ENCODE measurements at regions not wholly inside any gene's neighbourhood (a gene's known extent, or its start where the extent isn't known, plus 50 kb on each side); places are given as distances from the start of the nearest gene placed in this dataset.

- CTCF ChIA-PET = interaction anchor here (0.5 to 2.0 kb wide), 4 partner anchors 22 to 348 kb away, joined by 3 to 6 read pairs (median 3); no protein-coding TSS in a partner anchor
- Mint-ChIP-seq H3K27me3 (ENCODE audit: insufficient read depth, unreplicated experiment) (no peaks in the 10 kb centered on the region), H3K4me1 (ENCODE audit: insufficient read depth, unreplicated experiment) (peaks cover 32% of the 10 kb centered on the region), H3K36me3 (ENCODE audit: insufficient read depth, unreplicated experiment) (no peaks in the 10 kb centered on the region), H3K4me3 (ENCODE audit: unreplicated experiment) (no peak overlapping the region), H3K9me3 (ENCODE audit: unreplicated experiment) (no peaks in the 10 kb centered on the region), H3K27ac (ENCODE audit: low read depth, unreplicated experiment) (peak overlapping the region; percentile 56)
- TF ChIP-seq CTCF (IDR thresholded peaks at IDR 0.05; ENCODE audit: unreplicated experiment) = no peak
- no TSS peak for BruUV-seq (replicated peaks)
- intact Hi-C loops (cut with micrococcal nuclease) = no loop called here
- POLR2A ChIA-PET = interaction anchor here (0.6 to 6.0 kb wide), 10 partner anchors 9 to 386 kb away, joined by 3 to 44 read pairs (median 4); no protein-coding TSS in a partner anchor
- no peak for DNase-seq (ENCODE audit: unreplicated experiment)
Observed at GRCh38 chr5:96247097-96247701, 185.8 kb downstream of the PCSK1 start.

- Mint-ChIP-seq H3K36me3 (ENCODE audit: insufficient read depth, unreplicated experiment) (no peaks in the 10 kb centered on the region), H3K27ac (ENCODE audit: low read depth, unreplicated experiment) (no peak overlapping the region), H3K4me3 (ENCODE audit: unreplicated experiment) (no peak overlapping the region), H3K27me3 (ENCODE audit: insufficient read depth, unreplicated experiment) (no peaks in the 10 kb centered on the region), H3K9me3 (ENCODE audit: unreplicated experiment) (no peaks in the 10 kb centered on the region), H3K4me1 (ENCODE audit: insufficient read depth, unreplicated experiment) (peaks cover 32% of the 10 kb centered on the region)
- ChIA-PET CTCF (interaction anchor here (0.6 kb wide), 1 partner anchor 179 kb away, joined by 3 read pairs; no protein-coding TSS in a partner anchor), POLR2A (interaction anchor here (0.7 to 6.0 kb wide), 4 partner anchors 19 to 1943 kb away, joined by 3 to 44 read pairs (median 4); no protein-coding TSS in a partner anchor)
- no TSS peak for BruUV-seq (replicated peaks)
- intact Hi-C loops (cut with micrococcal nuclease) = no loop called here
- no peak for DNase-seq (ENCODE audit: unreplicated experiment)
- no peak for TF ChIP-seq CTCF (IDR thresholded peaks at IDR 0.05; ENCODE audit: unreplicated experiment)
Observed at GRCh38 chr5:96245140-96246091, 187.6 kb downstream of the PCSK1 start.

GRCh38 chr5:96244696-96245095, 188.4 kb downstream of the PCSK1 start:
- no TSS peak for BruUV-seq (replicated peaks)
- H3K27me3 Mint-ChIP-seq (ENCODE audit: insufficient read depth, unreplicated experiment) = no peaks in the 10 kb centered on the region
- no peak overlapping the region for H3K27ac Mint-ChIP-seq (ENCODE audit: low read depth, unreplicated experiment)
- no peak overlapping the region for H3K4me3 Mint-ChIP-seq (ENCODE audit: unreplicated experiment)
- TF ChIP-seq CTCF (IDR thresholded peaks at IDR 0.05; ENCODE audit: unreplicated experiment) = no peak
- no peaks in the 10 kb centered on the region for H3K9me3 Mint-ChIP-seq (ENCODE audit: unreplicated experiment)
- intact Hi-C loops (cut with micrococcal nuclease) = no loop called here
- no peaks in the 10 kb centered on the region for H3K36me3 Mint-ChIP-seq (ENCODE audit: insufficient read depth, unreplicated experiment)
- H3K4me1 Mint-ChIP-seq (ENCODE audit: insufficient read depth, unreplicated experiment) = peaks cover 32% of the 10 kb centered on the region
- CTCF ChIA-PET = interaction anchor here (0.6 to 1.2 kb wide), 2 partner anchors 86 to 178 kb away, joined by 3 read pairs; no protein-coding TSS in a partner anchor
- POLR2A ChIA-PET = interaction anchor here (0.9 to 6.0 kb wide), 7 partner anchors 8 to 386 kb away, joined by 3 to 44 read pairs (median 6); no protein-coding TSS in a partner anchor
- DNase-seq (ENCODE audit: unreplicated experiment) = no peak

- H3K36me3 Mint-ChIP-seq (ENCODE audit: insufficient read depth, unreplicated experiment) = no peaks in the 10 kb centered on the region
- no peaks in the 10 kb centered on the region for H3K27me3 Mint-ChIP-seq (ENCODE audit: insufficient read depth, unreplicated experiment)
- CTCF ChIA-PET = interaction anchor here (0.5 to 1.2 kb wide), 2 partner anchors 87 to 802 kb away, joined by 3 read pairs; no protein-coding TSS in a partner anchor
- no peaks in the 10 kb centered on the region for H3K9me3 Mint-ChIP-seq (ENCODE audit: unreplicated experiment)
- DNase-seq (ENCODE audit: unreplicated experiment) = no peak
- POLR2A ChIA-PET = interaction anchor here (0.7 to 6.0 kb wide), 9 partner anchors 9 to 385 kb away, joined by 3 to 44 read pairs (median 5); no protein-coding TSS in a partner anchor
- peaks cover 32% of the 10 kb centered on the region for H3K4me1 Mint-ChIP-seq (ENCODE audit: insufficient read depth, unreplicated experiment)
- H3K4me3 Mint-ChIP-seq (ENCODE audit: unreplicated experiment) = no peak overlapping the region
- BruUV-seq (replicated peaks) = no TSS peak
- H3K27ac Mint-ChIP-seq (ENCODE audit: low read depth, unreplicated experiment) = no peak overlapping the region
- intact Hi-C loops (cut with micrococcal nuclease) = no loop called here
- no peak for TF ChIP-seq CTCF (IDR thresholded peaks at IDR 0.05; ENCODE audit: unreplicated experiment)
Observed at GRCh38 chr5:96243862-96244261, 189.2 kb downstream of the PCSK1 start.

Data from MCF 10A (cell line).